DND-41 (cell line): ENCODE measurements at regions not wholly inside any gene's neighbourhood (a gene's known extent, or its start where the extent isn't known, plus 50 kb on each side); places are given as distances from the start of the nearest gene placed in this dataset.

Experiments used
- CTCF ChIP-seq: IDR thresholded peaks from 2 replicates; pipeline ENCODE4 v1.5.1; 2012; ENCODE audit warnings: borderline replicate concordance, low read length, moderate library complexity, mild to moderate bottlenecking; ENCODE audit not compliant: poor library complexity, severe bottlenecking; ENCODE audit errors: extremely low read depth
- EZH2 ChIP-seq: IDR thresholded peaks from 3 replicates; pipeline ENCODE4 v1.6.1; 2012; ENCODE audit warnings: borderline replicate concordance, low read depth, mild to moderate bottlenecking, moderate library complexity, low read length, inconsistent platforms; ENCODE audit not compliant: severe bottlenecking

GRCh38 chr14:21912367-21912766 is 238.7 kb upstream of the OR4E1 start:
- TF ChIP-seq CTCF (no peak), EZH2 (no peak)
